ENCODE measurements at regions not wholly inside any gene's neighbourhood (a gene's known extent, or its start where the extent isn't known, plus 50 kb on each side); places are given as distances from the start of the nearest gene placed in this dataset.

- Histone ChIP-seq H2AFZ (ENCODE audit: low read depth, low read length) (no peak overlapping the region), H3K4me3 (ENCODE audit: low read length) (no peak overlapping the region), H3K9me3 (ENCODE audit: low read length) (no peaks in the 10 kb centered on the region), H3K9ac (ENCODE audit: low read length) (no peak overlapping the region), H3F3A (ENCODE audit: insufficient read depth, low read length, poor library complexity, severe bottlenecking) (no peaks in the 10 kb centered on the region), H3K27ac (ENCODE audit: low read length) (no peak overlapping the region), H4K20me1 (ENCODE audit: insufficient read depth) (no peaks in the 10 kb centered on the region), H3K9me2 (ENCODE audit: insufficient read depth, low read length) (no peaks in the 10 kb centered on the region), H3K36me3 (ENCODE audit: insufficient read depth, low read length) (peaks cover 4% of the 10 kb centered on the region), H3K79me2 (replicated peaks; ENCODE audit: insufficient read depth, low read length) (no peaks in the 10 kb centered on the region), H3K4me2 (ENCODE audit: low read length) (no peak overlapping the region), H3K27me3 (ENCODE audit: insufficient read depth, low read depth, low read length) (no peaks in the 10 kb centered on the region)
- TF ChIP-seq EZH2 (IDR thresholded peaks at IDR 0.05; ENCODE audit: borderline replicate concordance, insufficient read depth, low read length, poor library complexity, severe bottlenecking) = no peak
- TF ChIP-seq EP300 (conservative IDR thresholded peaks at IDR 0.05; ENCODE audit: poor library complexity, severe bottlenecking) = no peak
- no peak for TF ChIP-seq MXI1 (conservative IDR thresholded peaks at IDR 0.05; ENCODE audit: poor library complexity, severe bottlenecking)
- TF ChIP-seq TAF1 (IDR thresholded peaks at IDR 0.05; ENCODE audit: low read depth) = no peak
- TF ChIP-seq POLR2AphosphoS5 (IDR thresholded peaks at IDR 0.05) = no peak
- TF ChIP-seq RAD21 (conservative IDR thresholded peaks at IDR 0.05) = no peak
- TF ChIP-seq, protein P1, sequence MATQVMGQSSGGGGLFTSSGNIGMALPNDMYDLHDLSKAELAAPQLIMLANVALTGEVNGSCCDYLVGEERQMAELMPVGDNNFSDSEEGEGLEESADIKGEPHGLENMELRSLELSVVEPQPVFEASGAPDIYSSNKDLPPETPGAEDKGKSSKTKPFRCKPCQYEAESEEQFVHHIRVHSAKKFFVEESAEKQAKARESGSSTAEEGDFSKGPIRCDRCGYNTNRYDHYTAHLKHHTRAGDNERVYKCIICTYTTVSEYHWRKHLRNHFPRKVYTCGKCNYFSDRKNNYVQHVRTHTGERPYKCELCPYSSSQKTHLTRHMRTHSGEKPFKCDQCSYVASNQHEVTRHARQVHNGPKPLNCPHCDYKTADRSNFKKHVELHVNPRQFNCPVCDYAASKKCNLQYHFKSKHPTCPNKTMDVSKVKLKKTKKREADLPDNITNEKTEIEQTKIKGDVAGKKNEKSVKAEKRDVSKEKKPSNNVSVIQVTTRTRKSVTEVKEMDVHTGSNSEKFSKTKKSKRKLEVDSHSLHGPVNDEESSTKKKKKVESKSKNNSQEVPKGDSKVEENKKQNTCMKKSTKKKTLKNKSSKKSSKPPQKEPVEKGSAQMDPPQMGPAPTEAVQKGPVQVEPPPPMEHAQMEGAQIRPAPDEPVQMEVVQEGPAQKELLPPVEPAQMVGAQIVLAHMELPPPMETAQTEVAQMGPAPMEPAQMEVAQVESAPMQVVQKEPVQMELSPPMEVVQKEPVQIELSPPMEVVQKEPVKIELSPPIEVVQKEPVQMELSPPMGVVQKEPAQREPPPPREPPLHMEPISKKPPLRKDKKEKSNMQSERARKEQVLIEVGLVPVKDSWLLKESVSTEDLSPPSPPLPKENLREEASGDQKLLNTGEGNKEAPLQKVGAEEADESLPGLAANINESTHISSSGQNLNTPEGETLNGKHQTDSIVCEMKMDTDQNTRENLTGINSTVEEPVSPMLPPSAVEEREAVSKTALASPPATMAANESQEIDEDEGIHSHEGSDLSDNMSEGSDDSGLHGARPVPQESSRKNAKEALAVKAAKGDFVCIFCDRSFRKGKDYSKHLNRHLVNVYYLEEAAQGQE (IDR thresholded peaks at IDR 0.05; ENCODE audit: borderline replicate concordance) = no peak
- no peak for TF ChIP-seq CTCF (IDR thresholded peaks at IDR 0.05; ENCODE audit: poor library complexity, severe bottlenecking)
- TF ChIP-seq SMC3 (conservative IDR thresholded peaks at IDR 0.05; ENCODE audit: poor library complexity) = no peak
These were observed 112.2 kb downstream of the CYB561 start for GRCh38 chr17:63333869-63334268.

DNA sequence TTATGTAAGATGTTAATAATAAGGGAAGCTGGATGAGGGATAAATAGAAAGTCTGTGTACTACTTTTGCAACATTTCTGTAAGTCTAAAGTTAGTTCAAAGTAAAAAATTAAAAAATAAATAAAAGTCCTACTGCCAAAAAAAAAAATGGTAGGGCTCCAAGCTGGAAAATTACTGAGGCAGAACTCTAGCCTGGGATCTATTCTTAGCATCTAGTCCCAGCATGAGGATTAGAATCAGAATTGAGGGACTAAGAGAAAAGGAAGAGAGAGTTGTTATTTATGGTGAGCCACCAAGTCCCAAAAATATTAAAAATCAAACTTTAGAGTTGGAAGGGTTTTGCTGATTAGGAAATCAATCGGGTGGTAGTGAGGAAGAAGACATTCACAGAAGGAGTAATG, 110.3 kb downstream of the CYB561 start:
- TF ChIP-seq SMC3 (conservative IDR thresholded peaks at IDR 0.05; ENCODE audit: poor library complexity) = no peak
- TF ChIP-seq, protein P1 (IDR thresholded peaks at IDR 0.05; ENCODE audit: borderline replicate concordance) = no peak
- TF ChIP-seq EP300 (conservative IDR thresholded peaks at IDR 0.05; ENCODE audit: poor library complexity, severe bottlenecking) = no peak
- TF ChIP-seq TAF1 (IDR thresholded peaks at IDR 0.05; ENCODE audit: low read depth) = no peak
- no peak for TF ChIP-seq EZH2 (IDR thresholded peaks at IDR 0.05; ENCODE audit: borderline replicate concordance, insufficient read depth, low read length, poor library complexity, severe bottlenecking)
- no peak for TF ChIP-seq CTCF (IDR thresholded peaks at IDR 0.05; ENCODE audit: poor library complexity, severe bottlenecking)
- no peak for TF ChIP-seq POLR2AphosphoS5 (IDR thresholded peaks at IDR 0.05)
- no peak for TF ChIP-seq MXI1 (conservative IDR thresholded peaks at IDR 0.05; ENCODE audit: poor library complexity, severe bottlenecking)
- TF ChIP-seq RAD21 (conservative IDR thresholded peaks at IDR 0.05) = no peak
- peaks cover 4% of the 10 kb centered on the region for H3K36me3 ChIP-seq (ENCODE audit: insufficient read depth, low read length)
- H3K79me2 ChIP-seq (replicated peaks; ENCODE audit: insufficient read depth, low read length) = no peaks in the 10 kb centered on the region
- no peaks in the 10 kb centered on the region for H3K9me3 ChIP-seq (ENCODE audit: low read length)
- H3K4me2 ChIP-seq (ENCODE audit: low read length) = no peak overlapping the region
- no peaks in the 10 kb centered on the region for H3F3A ChIP-seq (ENCODE audit: insufficient read depth, low read length, poor library complexity, severe bottlenecking)
- no peak overlapping the region for H3K27ac ChIP-seq (ENCODE audit: low read length)
- no peaks in the 10 kb centered on the region for H3K9me2 ChIP-seq (ENCODE audit: insufficient read depth, low read length)
- H3K4me3 ChIP-seq (ENCODE audit: low read length) = no peak overlapping the region
- no peaks in the 10 kb centered on the region for H3K27me3 ChIP-seq (ENCODE audit: insufficient read depth, low read depth, low read length)
- no peaks in the 10 kb centered on the region for H4K20me1 ChIP-seq (ENCODE audit: insufficient read depth)
- H2AFZ ChIP-seq (ENCODE audit: low read depth, low read length) = no peak overlapping the region
- no peak overlapping the region for H3K9ac ChIP-seq (ENCODE audit: low read length)
